ENCODE measurements at regions not wholly inside any gene's neighbourhood (a gene's known extent, or its start where the extent isn't known, plus 50 kb on each side); places are given as distances from the start of the nearest gene placed in this dataset.
"Not testable (repeated sequence)": the region's sequence is repeated elsewhere in the genome, so short reads cannot be mapped to it uniquely, and the experiment has no call there.

DNA sequence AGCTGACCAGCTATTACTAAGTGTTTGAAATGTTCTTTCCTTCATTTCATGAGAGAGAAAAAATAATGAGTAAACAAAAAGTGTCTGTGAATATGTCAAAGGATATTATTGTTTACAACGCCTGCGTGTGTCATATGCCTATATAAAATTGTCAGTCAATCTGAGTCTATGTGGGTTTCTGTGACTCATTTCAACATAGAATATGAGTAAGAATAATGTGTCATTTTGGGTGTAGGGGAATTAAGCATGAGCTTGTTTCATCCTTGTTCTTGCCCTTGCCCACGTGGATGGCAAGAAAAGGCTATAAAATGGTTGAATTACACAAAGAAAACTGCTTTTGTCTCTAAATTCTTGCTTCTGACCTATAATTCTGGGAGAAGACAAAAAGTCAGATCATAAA, 466.0 kb downstream of the PTH2R start:
- H3K36me3 ChIP-seq (ENCODE audit: control insufficient read depth in 2 of 2, insufficient read depth in 2 of 2, low read length in 2 of 2), result no peaks in the 10 kb centered on the region
- H3K4me1 ChIP-seq (ENCODE audit: control insufficient read depth, insufficient read depth, low read length), result no peaks in the 10 kb centered on the region

GRCh38 chr2:208879666-208880065, 473.1 kb downstream of the PTH2R start:
- Histone ChIP-seq H3K9ac (ENCODE audit: low read length in 2 of 2) (no peak overlapping the region), H3K9me3 (ENCODE audit: control insufficient read depth in 2 of 2, low read length in 2 of 2) (no peaks in the 10 kb centered on the region), H3K27ac (ENCODE audit: low read length) (no peak overlapping the region), H3K36me3 (ENCODE audit: control insufficient read depth in 2 of 2, insufficient read depth in 2 of 2, low read length in 2 of 2) (no peaks in the 10 kb centered on the region), H3K4me3 (ENCODE audit: low read length in 2 of 2) (no peak overlapping the region), H3K4me1 (ENCODE audit: control insufficient read depth, insufficient read depth, low read length) (no peaks in the 10 kb centered on the region), H3K27me3 (ENCODE audit: control insufficient read depth in 1 of 2, insufficient read depth in 2 of 2, low read length in 2 of 2) (no peaks in the 10 kb centered on the region)

More for the DNA sequence above, 466.0 kb downstream of the PTH2R start:
- H3K27me3 ChIP-seq (ENCODE audit: control insufficient read depth in 1 of 2, insufficient read depth in 2 of 2, low read length in 2 of 2), result no peaks in the 10 kb centered on the region
- no peak overlapping the region for H3K27ac ChIP-seq (ENCODE audit: low read length)
- H3K9me3 ChIP-seq (ENCODE audit: control insufficient read depth in 2 of 2, low read length in 2 of 2), result peaks cover 0 to 5% of the 10 kb centered on the region in 2 donors
- no peak overlapping the region for H3K9ac ChIP-seq (ENCODE audit: low read length in 2 of 2)
- no peak overlapping the region for H3K4me3 ChIP-seq (ENCODE audit: low read length in 2 of 2)

DNA sequence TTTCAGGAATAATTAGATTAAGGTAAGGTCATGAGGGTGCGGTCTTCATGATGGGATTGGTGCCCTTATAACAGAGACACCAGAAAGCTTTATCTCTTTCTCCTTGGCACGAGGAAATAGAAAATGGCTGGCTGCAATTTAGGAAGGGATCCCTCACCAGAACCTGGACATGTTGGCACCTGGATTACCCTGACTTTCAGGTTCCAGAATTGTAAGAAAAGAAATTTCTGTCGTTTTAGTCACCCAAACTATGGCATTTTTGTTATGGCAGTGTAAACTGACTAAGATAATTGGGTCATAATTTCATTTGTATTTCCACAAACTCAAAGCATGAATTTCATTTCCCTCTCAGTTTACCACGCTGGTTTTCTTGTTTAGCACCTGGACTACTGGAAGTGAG, 473.6 kb downstream of the PTH2R start:
- Histone ChIP-seq H3K9ac (ENCODE audit: low read length in 2 of 2) (no peak overlapping the region), H3K27me3 (ENCODE audit: control insufficient read depth in 1 of 2, insufficient read depth in 2 of 2, low read length in 2 of 2) (no peaks in the 10 kb centered on the region), H3K27ac (ENCODE audit: low read length) (no peak overlapping the region), H3K4me3 (ENCODE audit: low read length in 2 of 2) (no peak overlapping the region), H3K9me3 (ENCODE audit: control insufficient read depth in 2 of 2, low read length in 2 of 2) (no peaks in the 10 kb centered on the region), H3K36me3 (ENCODE audit: control insufficient read depth in 2 of 2, insufficient read depth in 2 of 2, low read length in 2 of 2) (no peaks in the 10 kb centered on the region), H3K4me1 (ENCODE audit: control insufficient read depth, insufficient read depth, low read length) (no peaks in the 10 kb centered on the region)

DNA sequence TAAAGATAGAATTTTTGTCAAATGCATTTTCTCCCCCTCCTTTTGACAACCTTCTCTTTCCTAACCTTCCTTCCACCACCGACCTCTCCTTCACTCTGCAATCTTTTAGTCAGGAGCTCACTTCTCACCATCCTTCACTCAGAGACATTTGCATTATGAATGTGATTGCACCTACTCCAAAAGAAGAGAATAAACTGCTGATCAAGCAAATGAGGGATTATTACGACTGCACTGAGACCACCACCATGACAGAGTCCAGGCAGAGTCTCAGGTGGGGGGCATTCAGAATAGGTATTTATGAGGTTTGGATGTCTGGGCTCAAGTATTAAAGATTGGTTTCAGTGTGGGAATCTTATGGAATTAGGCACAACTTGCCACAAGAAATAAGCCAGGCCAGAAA, 483.9 kb downstream of the PTH2R start:
- H3K27me3 ChIP-seq (ENCODE audit: control insufficient read depth in 1 of 2, insufficient read depth in 2 of 2, low read length in 2 of 2), result no peaks in the 10 kb centered on the region

GRCh38 chr2:208892203-208892602, 485.6 kb downstream of the PTH2R start:
- Histone ChIP-seq H3K36me3 (ENCODE audit: control insufficient read depth in 2 of 2, insufficient read depth in 2 of 2, low read length in 2 of 2) (no peaks in the 10 kb centered on the region), H3K27ac (ENCODE audit: low read length) (no peak overlapping the region), H3K4me1 (ENCODE audit: control insufficient read depth, insufficient read depth, low read length) (no peaks in the 10 kb centered on the region), H3K27me3 (ENCODE audit: control insufficient read depth in 1 of 2, insufficient read depth in 2 of 2, low read length in 2 of 2) (no peaks in the 10 kb centered on the region), H3K9ac (ENCODE audit: low read length in 2 of 2) (no peak overlapping the region), H3K9me3 (ENCODE audit: control insufficient read depth in 2 of 2, low read length in 2 of 2) (no peaks in the 10 kb centered on the region), H3K4me3 (ENCODE audit: low read length in 2 of 2) (no peak overlapping the region)

More for the DNA sequence above, 483.9 kb downstream of the PTH2R start:
- no peak overlapping the region for H3K9ac ChIP-seq (ENCODE audit: low read length in 2 of 2)
- H3K4me1 ChIP-seq (ENCODE audit: control insufficient read depth, insufficient read depth, low read length), result no peaks in the 10 kb centered on the region
- no peak overlapping the region for H3K4me3 ChIP-seq (ENCODE audit: low read length in 2 of 2)
- H3K27ac ChIP-seq (ENCODE audit: low read length), result no peak overlapping the region
- H3K9me3 ChIP-seq (ENCODE audit: control insufficient read depth in 2 of 2, low read length in 2 of 2), result no peaks in the 10 kb centered on the region
- no peaks in the 10 kb centered on the region for H3K36me3 ChIP-seq (ENCODE audit: control insufficient read depth in 2 of 2, insufficient read depth in 2 of 2, low read length in 2 of 2)

DNA sequence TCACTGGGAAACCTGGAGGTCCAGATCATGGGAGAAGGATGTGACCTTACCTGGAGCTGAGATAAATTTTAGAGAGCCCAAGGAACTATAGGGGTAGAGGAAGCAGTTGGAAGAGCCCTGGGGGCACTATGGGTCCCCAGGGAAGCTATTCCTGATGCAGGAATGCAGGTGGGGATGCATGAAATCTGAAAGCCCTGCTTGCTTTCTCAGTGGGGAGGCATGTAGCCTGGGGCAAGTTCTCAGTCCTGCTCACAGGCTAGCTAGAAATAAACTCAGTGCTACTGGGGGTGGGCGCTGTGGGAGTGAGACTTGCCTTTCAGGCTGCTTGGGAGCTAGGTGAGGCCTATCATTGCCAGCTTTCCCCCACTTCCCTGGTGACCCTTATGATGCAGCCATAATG, 499.7 kb downstream of the PTH2R start:
- H3K4me1 ChIP-seq (ENCODE audit: control insufficient read depth, insufficient read depth, low read length), result no peaks in the 10 kb centered on the region
- H3K36me3 ChIP-seq (ENCODE audit: control insufficient read depth in 2 of 2, insufficient read depth in 2 of 2, low read length in 2 of 2), result no peaks in the 10 kb centered on the region
- H3K9me3 ChIP-seq (ENCODE audit: control insufficient read depth in 2 of 2, low read length in 2 of 2), result no peaks in the 10 kb centered on the region
- H3K9ac ChIP-seq (ENCODE audit: low read length in 2 of 2), result no peak overlapping the region
- H3K27ac ChIP-seq (ENCODE audit: low read length), result no peak overlapping the region
- no peak overlapping the region for H3K4me3 ChIP-seq (ENCODE audit: low read length in 2 of 2)
- H3K27me3 ChIP-seq (ENCODE audit: control insufficient read depth in 1 of 2, insufficient read depth in 2 of 2, low read length in 2 of 2), result no peaks in the 10 kb centered on the region

- H3K36me3 ChIP-seq (ENCODE audit: control insufficient read depth in 2 of 2, insufficient read depth in 2 of 2, low read length in 2 of 2), result no peaks in the 10 kb centered on the region
- no peak overlapping the region for H3K27ac ChIP-seq (ENCODE audit: low read length)
- no peak overlapping the region for H3K4me3 ChIP-seq (ENCODE audit: low read length in 2 of 2)
- no peaks in the 10 kb centered on the region for H3K27me3 ChIP-seq (ENCODE audit: control insufficient read depth in 1 of 2, insufficient read depth in 2 of 2, low read length in 2 of 2)
- no peaks in the 10 kb centered on the region for H3K4me1 ChIP-seq (ENCODE audit: control insufficient read depth, insufficient read depth, low read length)
- H3K9me3 ChIP-seq (ENCODE audit: control insufficient read depth in 2 of 2, low read length in 2 of 2), result no peaks in the 10 kb centered on the region
- no peak overlapping the region for H3K9ac ChIP-seq (ENCODE audit: low read length in 2 of 2)
These were observed 508.4 kb upstream of the MAP2 start for GRCh38 chr2:208915401-208915800.

DNA sequence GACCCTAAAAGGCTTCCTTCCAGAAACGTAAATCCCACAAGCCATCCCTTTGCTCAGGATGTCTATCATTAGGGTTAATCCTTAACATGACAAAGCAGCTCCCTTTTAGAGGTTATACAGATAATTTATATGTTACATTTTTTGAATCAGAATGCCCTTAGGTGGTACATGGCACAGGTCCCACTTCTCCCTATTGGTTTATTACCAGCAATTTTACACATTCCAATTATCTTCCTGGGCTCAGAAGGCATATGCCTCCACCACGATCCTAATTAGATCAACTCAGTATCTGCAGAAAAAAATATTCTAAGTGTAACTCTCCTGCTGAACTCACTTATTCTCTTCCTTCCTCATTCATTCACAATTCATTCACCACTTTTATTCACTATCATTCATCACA, 507.0 kb upstream of the MAP2 start:
- Histone ChIP-seq H3K36me3 (ENCODE audit: control insufficient read depth in 2 of 2, insufficient read depth in 2 of 2, low read length in 2 of 2) (no peaks in the 10 kb centered on the region), H3K4me3 (ENCODE audit: low read length in 2 of 2) (no peak overlapping the region), H3K4me1 (ENCODE audit: control insufficient read depth, insufficient read depth, low read length) (no peaks in the 10 kb centered on the region), H3K9me3 (ENCODE audit: control insufficient read depth in 2 of 2, low read length in 2 of 2) (peaks cover 0 to 7% of the 10 kb centered on the region in 2 donors), H3K27ac (ENCODE audit: low read length) (no peak overlapping the region), H3K9ac (ENCODE audit: low read length in 2 of 2) (no peak overlapping the region), H3K27me3 (ENCODE audit: control insufficient read depth in 1 of 2, insufficient read depth in 2 of 2, low read length in 2 of 2) (no peaks in the 10 kb centered on the region)

DNA sequence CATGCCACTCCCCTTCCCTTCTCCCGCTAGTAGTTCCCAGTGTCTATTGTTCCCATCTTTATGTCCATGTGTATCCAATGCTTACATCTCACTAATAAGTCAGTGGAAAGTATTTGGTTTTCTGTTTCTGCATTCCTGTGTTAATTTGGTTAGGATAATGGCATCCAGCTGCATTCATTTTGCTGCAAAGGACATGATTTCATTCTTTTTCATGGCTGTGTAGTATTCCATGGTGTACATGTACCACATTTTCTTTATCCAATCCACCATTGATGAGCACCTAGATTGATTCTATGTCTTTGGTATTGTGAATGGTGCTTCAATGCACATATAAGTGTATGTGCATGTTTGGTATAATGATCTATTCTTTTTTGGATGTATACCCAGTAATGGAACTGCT, 502.5 kb upstream of the MAP2 start:
- H3K9ac ChIP-seq (ENCODE audit: low read length in 2 of 2); H3K27ac ChIP-seq (ENCODE audit: low read length); H3K4me3 ChIP-seq (ENCODE audit: low read length in 2 of 2); H3K9me3 ChIP-seq (ENCODE audit: control insufficient read depth in 2 of 2, low read length in 2 of 2); H3K36me3 ChIP-seq (ENCODE audit: control insufficient read depth in 2 of 2, insufficient read depth in 2 of 2, low read length in 2 of 2); H3K27me3 ChIP-seq (ENCODE audit: control insufficient read depth in 1 of 2, insufficient read depth in 2 of 2, low read length in 2 of 2); H3K4me1 ChIP-seq (ENCODE audit: control insufficient read depth, insufficient read depth, low read length): not testable (repeated sequence)

GRCh38 chr2:208927867-208928266, 496.0 kb upstream of the MAP2 start:
- H3K36me3 ChIP-seq (ENCODE audit: control insufficient read depth in 2 of 2, insufficient read depth in 2 of 2, low read length in 2 of 2), result no peaks in the 10 kb centered on the region
- no peaks in the 10 kb centered on the region for H3K27me3 ChIP-seq (ENCODE audit: control insufficient read depth in 1 of 2, insufficient read depth in 2 of 2, low read length in 2 of 2)
- H3K4me1 ChIP-seq (ENCODE audit: control insufficient read depth, insufficient read depth, low read length), result no peaks in the 10 kb centered on the region
- H3K9me3 ChIP-seq (ENCODE audit: control insufficient read depth in 2 of 2, low read length in 2 of 2), result no peaks in the 10 kb centered on the region
- no peak overlapping the region for H3K4me3 ChIP-seq (ENCODE audit: low read length in 2 of 2)
- no peak overlapping the region for H3K9ac ChIP-seq (ENCODE audit: low read length in 2 of 2)
- no peak overlapping the region for H3K27ac ChIP-seq (ENCODE audit: low read length)

DNA sequence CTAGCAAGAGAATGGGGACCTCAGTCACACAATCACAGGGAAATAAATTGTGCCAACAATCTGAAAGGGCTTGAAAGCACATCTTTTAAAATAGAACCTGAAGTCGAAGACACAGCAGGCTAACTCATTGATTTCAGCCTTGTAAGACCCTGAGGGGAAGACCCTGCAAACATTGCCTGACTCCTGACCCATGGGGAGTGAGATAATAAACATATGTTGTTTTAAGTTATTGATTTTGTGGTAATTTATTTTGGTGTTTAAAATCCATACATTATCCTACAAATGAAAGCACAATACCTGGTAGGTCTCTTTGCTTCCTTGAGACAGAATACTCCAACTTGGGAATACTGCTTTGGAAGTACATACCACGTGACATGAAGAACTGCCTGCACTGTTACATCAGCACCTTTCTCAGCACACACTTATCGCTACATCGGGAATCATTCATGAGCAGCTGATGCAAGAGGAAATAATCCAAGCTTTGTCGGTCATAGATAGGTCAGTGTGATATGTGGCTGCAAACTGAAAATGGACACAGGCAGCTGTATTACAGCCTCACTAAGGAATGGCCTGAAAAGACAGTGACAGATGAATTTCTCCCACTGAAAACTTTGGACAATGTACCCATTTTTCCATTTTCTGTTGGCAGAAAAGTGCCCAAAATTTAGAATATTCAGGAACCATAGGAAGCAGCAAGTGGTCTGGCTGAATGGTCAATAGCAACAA, 494.5 kb upstream of the MAP2 start:
- no peaks in the 10 kb centered on the region for H3K9me3 ChIP-seq (ENCODE audit: control insufficient read depth in 2 of 2, low read length in 2 of 2)
- H3K9ac ChIP-seq (ENCODE audit: low read length in 2 of 2), result no peak overlapping the region
- no peak overlapping the region for H3K27ac ChIP-seq (ENCODE audit: low read length)
- no peaks in the 10 kb centered on the region for H3K4me1 ChIP-seq (ENCODE audit: control insufficient read depth, insufficient read depth, low read length)
- no peaks in the 10 kb centered on the region for H3K36me3 ChIP-seq (ENCODE audit: control insufficient read depth in 2 of 2, insufficient read depth in 2 of 2, low read length in 2 of 2)
- no peak overlapping the region for H3K4me3 ChIP-seq (ENCODE audit: low read length in 2 of 2)
- no peaks in the 10 kb centered on the region for H3K27me3 ChIP-seq (ENCODE audit: control insufficient read depth in 1 of 2, insufficient read depth in 2 of 2, low read length in 2 of 2)
